GM12878 (cell line): ENCODE measurements at regions not wholly inside any gene's neighbourhood (a gene's known extent, or its start where the extent isn't known, plus 50 kb on each side); places are given as distances from the start of the nearest gene placed in this dataset.

Source experiments
- ATAC-seq: fragments of 200-7000 bp; cut with Tn5 transposase; 3 replicates; pipeline ENCODE4 v1.9.1; 2020; ENCODE audit warnings: mild to moderate bottlenecking, moderate library complexity
- BruUV-seq: library from RNA; stranded (reverse); fragments of 400-500 nt; replicated peaks from 2 replicates; lab custom pipeline; 2021; lab: Mats Ljungman, UMichigan
- CTCF ChIA-PET: fragments of 300-600 bp; sonication (Branson Sonifier 250); formaldehyde crosslinking; extraction: SDS; loops from one replicate; lab custom pipeline; 2021; ENCODE audit warnings: inconsistent platforms; lab: Yijun Ruan, JAX
- POLR2A ChIA-PET: fragments of 350-600 bp; formaldehyde crosslinking; extraction: SDS; loops from one replicate; lab custom pipeline; 2021; ENCODE audit warnings: inconsistent platforms; lab: Charles Lee
- RAD21 ChIA-PET: fragments of 300-600 bp; sonication (Branson Sonifier 250); formaldehyde crosslinking; loops from one replicate; lab custom pipeline; 2023; ENCODE audit warnings: antibody characterized with exemption; ENCODE audit not compliant: unreplicated experiment; lab: Charles Lee
- SMC1A ChIA-PET: fragments of 300-600 bp; sonication (Branson Sonifier 250); formaldehyde crosslinking; loops from one replicate; lab custom pipeline; 2023; ENCODE audit not compliant: unreplicated experiment, uncharacterized antibody; lab: Charles Lee
- DNase-seq: peaks from one replicate; pipeline ENCODE4 v3.0.0-alpha.2; 2011; ENCODE audit warnings: low read depth, low spot score
- FAIRE-seq: peaks from 3 replicates; lab custom pipeline; 2011; peaks lifted over from hg19 to GRCh38; lab: Jason Lieb, UNC
- H2AFZ ChIP-seq: 2 replicates; pipeline ENCODE4 v1.6.0; 2011; ENCODE audit warnings: low read depth, low read length, control low read depth; ENCODE audit not compliant: control insufficient read depth
- H3K27ac ChIP-seq: 2 replicates; pipeline ENCODE4 v1.5.1; 2011; ENCODE audit warnings: control low read depth; ENCODE audit not compliant: control insufficient read depth, insufficient read depth
- H3K27me3 ChIP-seq, 2 experiments: replicated peaks in 1 of 2; 2 replicates each; pipeline versions ENCODE4 v1.6.0 to v1.6.1; 2011; ENCODE audit warnings: low read length in 1 of 2; ENCODE audit not compliant: control insufficient read depth in 2 of 2, insufficient read depth in 2 of 2
- H3K36me3 ChIP-seq, 2 experiments: 2 replicates each; pipeline ENCODE4 v1.5.1; 2011; ENCODE audit warnings: low read length in 1 of 2; ENCODE audit not compliant: control insufficient read depth in 2 of 2, insufficient read depth in 2 of 2
- H3K4me1 ChIP-seq: 2 replicates; pipeline ENCODE4 v1.6.1; 2011; ENCODE audit warnings: mild to moderate bottlenecking, low read length, moderate library complexity, mixed read lengths; ENCODE audit not compliant: control insufficient read depth, insufficient read depth
- H3K4me2 ChIP-seq: 2 replicates; pipeline ENCODE4 v1.6.0; 2011; ENCODE audit warnings: control low read depth; ENCODE audit not compliant: control insufficient read depth, insufficient read depth
- H3K4me3 ChIP-seq: fragments of 200-600 bp; sonication (generic); 2 replicates; pipeline ENCODE4 v1.5.1; 2016
- H3K79me2 ChIP-seq: 2 replicates; pipeline ENCODE4 v1.6.0; 2011; ENCODE audit warnings: low read length; ENCODE audit not compliant: control insufficient read depth, insufficient read depth
- H3K9ac ChIP-seq: 2 replicates; pipeline ENCODE4 v1.8.0; 2011; ENCODE audit warnings: low read length, control low read depth, mixed read lengths; ENCODE audit not compliant: control insufficient read depth, insufficient read depth
- H3K9me3 ChIP-seq: replicated peaks from 3 replicates; pipeline ENCODE4 v1.5.1; 2011; ENCODE audit warnings: mild to moderate bottlenecking, low read length; ENCODE audit not compliant: control insufficient read depth, insufficient read depth
- H4K20me1 ChIP-seq: 2 replicates; pipeline ENCODE4 v1.6.0; 2011; ENCODE audit not compliant: control insufficient read depth, insufficient read depth
- CHD4 ChIP-seq: fragments of 200-600 bp; sonication (generic); IDR thresholded peaks from 2 replicates; pipeline ENCODE4 v1.6.1; 2016; ENCODE audit warnings: mild to moderate bottlenecking
- MTA3 ChIP-seq: IDR thresholded peaks from 2 replicates; pipeline ENCODE4 v1.6.1; 2012; ENCODE audit warnings: low read length, inconsistent platforms, borderline replicate concordance
- NFIC ChIP-seq: IDR thresholded peaks from 2 replicates; pipeline ENCODE4 v1.6.1; 2012; ENCODE audit warnings: low read depth, mild to moderate bottlenecking, inconsistent platforms, low read length, moderate library complexity
- NFYA ChIP-seq: IDR thresholded peaks from 2 replicates; pipeline ENCODE4 v1.6.1; 2011; ENCODE audit warnings: low read depth, mild to moderate bottlenecking, low read length, improper control_type of control experiment, borderline replicate concordance
- POU2F2 ChIP-seq: IDR thresholded peaks from 3 replicates; pipeline ENCODE4 v1.6.1; 2011; ENCODE audit warnings: low read depth, mild to moderate bottlenecking, low read length, borderline replicate concordance
- SMAD5 ChIP-seq: IDR thresholded peaks from 2 replicates; pipeline ENCODE4 v1.6.1; 2016; ENCODE audit warnings: antibody characterized with exemption, low read depth
- SPI1 ChIP-seq: IDR thresholded peaks from 2 replicates; pipeline ENCODE4 v1.6.1; 2011; ENCODE audit warnings: low read depth, mild to moderate bottlenecking, low read length, moderate library complexity, borderline replicate concordance; ENCODE audit not compliant: insufficient read depth
- STAT3 ChIP-seq: IDR thresholded peaks from 2 replicates; pipeline ENCODE4 v1.6.1; 2011; ENCODE audit warnings: low read depth, low read length, improper control_type of control experiment
- WRNIP1 ChIP-seq: IDR thresholded peaks from 2 replicates; pipeline ENCODE4 v1.6.1; 2011; ENCODE audit warnings: low read depth, low read length, improper control_type of control experiment, borderline replicate concordance
- ZBED1 ChIP-seq: IDR thresholded peaks from 2 replicates; pipeline ENCODE4 v1.6.1; 2016; ENCODE audit warnings: borderline replicate concordance
- ZNF217 ChIP-seq: fragments of 450-650 bp; IDR thresholded peaks from 2 replicates; pipeline ENCODE4 v1.6.1; 2017; ENCODE audit warnings: antibody characterized with exemption, mild to moderate bottlenecking
- WGBS: methylation state at CpG from one replicate; pipeline ENCODE4 v1.1.6; 2016; ENCODE audit warnings: low lambda C conversion rate; ENCODE audit not compliant: insufficient replicate concordance, insufficient coverage; ENCODE audit errors: missing lambda C conversion rate; 5-methylcytosine and 5-hydroxymethylcytosine counted together
- in situ Hi-C: fragments of 300-500 bp; cut with MboI; formaldehyde crosslinking; loops from 9 replicates; pipeline ENCODE4 v1.14.3; 2018; ENCODE audit warnings: mixed read lengths
- intact Hi-C: fragments of 100-400 bp; cut with micrococcal nuclease; formaldehyde crosslinking; loops from one replicate; pipeline ENCODE4 v1.14.2; 2022; ENCODE audit not compliant: unreplicated experiment
- TF ChIP-seq, protein P1 (sequence below): fragments of 150-350 bp; IDR thresholded peaks from 2 replicates; pipeline ENCODE4 v1.6.1; 2014; ENCODE audit warnings: mild to moderate bottlenecking, low read depth, low read length
- TF ChIP-seq, protein P2 (sequence below): IDR thresholded peaks from 2 replicates; pipeline ENCODE4 v1.6.1; 2012; ENCODE audit warnings: mild to moderate bottlenecking, low read depth, low read length

- in situ Hi-C loops = no loop called here
- TF ChIP-seq NFYA = no peak
- TF ChIP-seq POU2F2 = no peak
- TF ChIP-seq WRNIP1 = no peak
- no peak for TF ChIP-seq ZNF217
- TF ChIP-seq NFIC = no peak
- TF ChIP-seq ZBED1 = no peak
- TF ChIP-seq MTA3 = no peak
- TF ChIP-seq CHD4 = no peak
- SMC1A ChIA-PET = no interaction called here
- Histone ChIP-seq H3K27ac (no peak overlapping the region), H3K9ac (no peak overlapping the region), H3K4me3 (no peak overlapping the region), H4K20me1 (no peaks in the 10 kb centered on the region), H3K4me1 (no peaks in the 10 kb centered on the region), H3K9me3 (no peaks in the 10 kb centered on the region), H3K79me2 (no peaks in the 10 kb centered on the region), H3K36me3 (no peaks in the 10 kb centered on the region), H3K4me2 (no peak overlapping the region), H2AFZ (no peak overlapping the region), H3K27me3 (peaks cover 0 to 2% of the 10 kb centered on the region in 2 experiments; a peak in 2 of 4 replicates)
- RAD21 ChIA-PET = interaction anchor here (0.7 kb wide), 1 partner anchor 216 kb away, joined by 3 read pairs; no protein-coding TSS in a partner anchor
- no TSS peak for BruUV-seq
- no peak for FAIRE-seq
- ATAC-seq = no peak
- CTCF ChIA-PET = interaction anchor here (1.1 kb wide), 1 partner anchor 214 kb away, joined by 4 read pairs; no protein-coding TSS in a partner anchor
- DNase-seq = no peak
- POLR2A ChIA-PET = no interaction called here
- 92% methylated on average over 1 of the region's 1 CpG for WGBS
- intact Hi-C loops = no loop called here
Observed at GRCh38 chr1:200495901-200496300, 86.1 kb upstream of the ZNF281 start.

DNA sequence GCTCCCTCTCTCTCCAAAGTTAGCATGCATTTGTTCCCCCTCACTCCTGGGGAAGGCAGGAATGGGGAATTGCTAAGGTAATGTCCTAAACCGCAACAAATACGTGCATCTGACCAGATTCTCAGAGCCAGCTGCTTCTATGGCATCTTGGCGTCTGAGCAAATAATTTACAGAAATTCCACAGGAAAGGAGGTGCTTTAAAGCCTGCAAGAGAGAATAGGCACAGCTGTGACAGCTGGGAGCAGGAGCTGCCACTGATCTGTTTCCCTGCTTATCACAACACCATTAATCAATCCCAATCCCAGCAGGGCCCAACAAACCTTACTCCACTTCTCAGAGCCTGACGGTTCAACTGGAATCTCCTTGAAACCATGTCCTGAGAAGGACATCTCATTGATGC, 83.5 kb upstream of the ZNF281 start:
- no TSS peak for BruUV-seq
- intact Hi-C loops = no loop called here
- Histone ChIP-seq H4K20me1 (no peaks in the 10 kb centered on the region), H3K4me3 (no peak overlapping the region), H3K27ac (no peak overlapping the region), H3K4me2 (no peak overlapping the region), H3K4me1 (0 out of 2 replicates have a peak, but pooled peaks cover 2% of the 10 kb centered on the region), H3K27me3 (no peaks in the 10 kb centered on the region), H2AFZ (no peak overlapping the region), H3K79me2 (no peaks in the 10 kb centered on the region), H3K9me3 (no peaks in the 10 kb centered on the region), H3K36me3 (no peaks in the 10 kb centered on the region), H3K9ac (no peak overlapping the region)
- in situ Hi-C loops = no loop called here
- 73% methylated on average over 4 of the region's 4 CpGs for WGBS
- ChIA-PET POLR2A (interaction anchor here (0.6 kb wide), 1 partner anchor 164 kb away, joined by 3 read pairs; no protein-coding TSS in a partner anchor), SMC1A (interaction anchor here (0.6 to 1.9 kb wide), 8 partner anchors 9 to 393 kb away, joined by 3 to 9 read pairs (median 3); no protein-coding TSS in a partner anchor), CTCF (interaction anchor here (0.9 to 6.3 kb wide), 4 partner anchors 10 to 214 kb away, joined by 3 to 119 read pairs (median 18); no protein-coding TSS in a partner anchor), RAD21 (interaction anchor here (0.9 kb wide), 1 partner anchor 187 kb away, joined by 3 read pairs; no protein-coding TSS in a partner anchor)
- no peak for DNase-seq
- FAIRE-seq = no peak
- ATAC-seq = no peak
- no peak for TF ChIP-seq SMAD5
- no peak for TF ChIP-seq SPI1
- no peak for TF ChIP-seq STAT3
- TF ChIP-seq, protein P1, sequence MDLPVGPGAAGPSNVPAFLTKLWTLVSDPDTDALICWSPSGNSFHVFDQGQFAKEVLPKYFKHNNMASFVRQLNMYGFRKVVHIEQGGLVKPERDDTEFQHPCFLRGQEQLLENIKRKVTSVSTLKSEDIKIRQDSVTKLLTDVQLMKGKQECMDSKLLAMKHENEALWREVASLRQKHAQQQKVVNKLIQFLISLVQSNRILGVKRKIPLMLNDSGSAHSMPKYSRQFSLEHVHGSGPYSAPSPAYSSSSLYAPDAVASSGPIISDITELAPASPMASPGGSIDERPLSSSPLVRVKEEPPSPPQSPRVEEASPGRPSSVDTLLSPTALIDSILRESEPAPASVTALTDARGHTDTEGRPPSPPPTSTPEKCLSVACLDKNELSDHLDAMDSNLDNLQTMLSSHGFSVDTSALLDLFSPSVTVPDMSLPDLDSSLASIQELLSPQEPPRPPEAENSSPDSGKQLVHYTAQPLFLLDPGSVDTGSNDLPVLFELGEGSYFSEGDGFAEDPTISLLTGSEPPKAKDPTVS = no peak
- TF ChIP-seq, protein P2, sequence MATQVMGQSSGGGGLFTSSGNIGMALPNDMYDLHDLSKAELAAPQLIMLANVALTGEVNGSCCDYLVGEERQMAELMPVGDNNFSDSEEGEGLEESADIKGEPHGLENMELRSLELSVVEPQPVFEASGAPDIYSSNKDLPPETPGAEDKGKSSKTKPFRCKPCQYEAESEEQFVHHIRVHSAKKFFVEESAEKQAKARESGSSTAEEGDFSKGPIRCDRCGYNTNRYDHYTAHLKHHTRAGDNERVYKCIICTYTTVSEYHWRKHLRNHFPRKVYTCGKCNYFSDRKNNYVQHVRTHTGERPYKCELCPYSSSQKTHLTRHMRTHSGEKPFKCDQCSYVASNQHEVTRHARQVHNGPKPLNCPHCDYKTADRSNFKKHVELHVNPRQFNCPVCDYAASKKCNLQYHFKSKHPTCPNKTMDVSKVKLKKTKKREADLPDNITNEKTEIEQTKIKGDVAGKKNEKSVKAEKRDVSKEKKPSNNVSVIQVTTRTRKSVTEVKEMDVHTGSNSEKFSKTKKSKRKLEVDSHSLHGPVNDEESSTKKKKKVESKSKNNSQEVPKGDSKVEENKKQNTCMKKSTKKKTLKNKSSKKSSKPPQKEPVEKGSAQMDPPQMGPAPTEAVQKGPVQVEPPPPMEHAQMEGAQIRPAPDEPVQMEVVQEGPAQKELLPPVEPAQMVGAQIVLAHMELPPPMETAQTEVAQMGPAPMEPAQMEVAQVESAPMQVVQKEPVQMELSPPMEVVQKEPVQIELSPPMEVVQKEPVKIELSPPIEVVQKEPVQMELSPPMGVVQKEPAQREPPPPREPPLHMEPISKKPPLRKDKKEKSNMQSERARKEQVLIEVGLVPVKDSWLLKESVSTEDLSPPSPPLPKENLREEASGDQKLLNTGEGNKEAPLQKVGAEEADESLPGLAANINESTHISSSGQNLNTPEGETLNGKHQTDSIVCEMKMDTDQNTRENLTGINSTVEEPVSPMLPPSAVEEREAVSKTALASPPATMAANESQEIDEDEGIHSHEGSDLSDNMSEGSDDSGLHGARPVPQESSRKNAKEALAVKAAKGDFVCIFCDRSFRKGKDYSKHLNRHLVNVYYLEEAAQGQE = no peak
